ENCODE measurements at regions not wholly inside any gene's neighbourhood (a gene's known extent, or its start where the extent isn't known, plus 50 kb on each side); places are given as distances from the start of the nearest gene placed in this dataset.

GRCh38 chr5:30525353-30525752, 668.1 kb upstream of the CDH6 start:
- TF ChIP-seq, protein P1, sequence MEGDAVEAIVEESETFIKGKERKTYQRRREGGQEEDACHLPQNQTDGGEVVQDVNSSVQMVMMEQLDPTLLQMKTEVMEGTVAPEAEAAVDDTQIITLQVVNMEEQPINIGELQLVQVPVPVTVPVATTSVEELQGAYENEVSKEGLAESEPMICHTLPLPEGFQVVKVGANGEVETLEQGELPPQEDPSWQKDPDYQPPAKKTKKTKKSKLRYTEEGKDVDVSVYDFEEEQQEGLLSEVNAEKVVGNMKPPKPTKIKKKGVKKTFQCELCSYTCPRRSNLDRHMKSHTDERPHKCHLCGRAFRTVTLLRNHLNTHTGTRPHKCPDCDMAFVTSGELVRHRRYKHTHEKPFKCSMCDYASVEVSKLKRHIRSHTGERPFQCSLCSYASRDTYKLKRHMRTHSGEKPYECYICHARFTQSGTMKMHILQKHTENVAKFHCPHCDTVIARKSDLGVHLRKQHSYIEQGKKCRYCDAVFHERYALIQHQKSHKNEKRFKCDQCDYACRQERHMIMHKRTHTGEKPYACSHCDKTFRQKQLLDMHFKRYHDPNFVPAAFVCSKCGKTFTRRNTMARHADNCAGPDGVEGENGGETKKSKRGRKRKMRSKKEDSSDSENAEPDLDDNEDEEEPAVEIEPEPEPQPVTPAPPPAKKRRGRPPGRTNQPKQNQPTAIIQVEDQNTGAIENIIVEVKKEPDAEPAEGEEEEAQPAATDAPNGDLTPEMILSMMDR (IDR thresholded peaks at IDR 0.05; ENCODE audit: low read depth, low read length): no peak
- TF ChIP-seq EZH2phosphoT487 (IDR thresholded peaks at IDR 0.05; ENCODE audit: low read depth): no peak

All from OCI-LY3 (cell line).